ENCODE measurements at regions not wholly inside any gene's neighbourhood (a gene's known extent, or its start where the extent isn't known, plus 50 kb on each side); places are given as distances from the start of the nearest gene placed in this dataset.

DNA sequence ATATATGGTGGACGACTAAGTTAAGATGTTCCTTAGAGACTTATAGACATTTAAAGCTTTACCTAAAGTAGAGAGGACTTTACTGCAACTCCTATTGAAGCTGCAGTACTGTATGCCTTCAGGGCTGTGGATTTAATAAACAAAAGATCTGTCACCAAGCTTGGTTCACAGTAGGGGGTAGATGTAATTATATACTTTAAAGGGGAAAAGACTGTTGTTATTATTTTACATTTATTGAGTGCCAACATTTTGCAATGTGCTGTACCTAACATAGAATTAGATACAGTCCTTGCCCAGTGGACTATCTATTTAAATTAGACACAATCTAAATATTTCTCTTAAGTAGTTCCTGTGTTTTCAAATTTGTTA, 67.2 kb downstream of the SLIT2 start:
- TF ChIP-seq CTCF (IDR thresholded peaks at IDR 0.05; ENCODE audit: low read length) (no peak), EZH2 (IDR thresholded peaks at IDR 0.05; ENCODE audit: borderline replicate concordance, low read length) (no peak)

Measured in OCI-LY1 (cell line).